HEK293 (cell line): ENCODE measurements at regions not wholly inside any gene's neighbourhood (a gene's known extent, or its start where the extent isn't known, plus 50 kb on each side); places are given as distances from the start of the nearest gene placed in this dataset.

ENCODE experiments used
- CTCF ChIA-PET: fragments of 350-600 bp; formaldehyde crosslinking; extraction: SDS; loops from one replicate; lab custom pipeline; 2021; ENCODE audit warnings: antibody characterized with exemption; lab: Yijun Ruan, JAX
- POLR2A ChIA-PET: fragments of 300-600 bp; formaldehyde crosslinking; extraction: SDS; loops from one replicate; lab custom pipeline; 2020; ENCODE audit warnings: antibody characterized with exemption, inconsistent platforms; lab: Yijun Ruan, JAX
- H3K27ac ChIP-seq: fragments of 200-500 bp; sonication (Bioruptor generic); 2 replicates; pipeline ENCODE4 v1.5.1; 2014; ENCODE audit warnings: low read depth, low read length, control low read depth, inconsistent platforms; ENCODE audit errors: extremely low read depth
- H3K36me3 ChIP-seq, 2 experiments: fragments of 200-500 bp in 1 of 2; sonication (Bioruptor generic) in 1 of 2; 1 replicate in 1 of 2; 2 replicates in 1 of 2; pipeline ENCODE4 v1.5.1; 2014 to 2017; ENCODE audit warnings: inconsistent platforms in 2 of 2, low read length in 2 of 2; ENCODE audit not compliant: control insufficient read depth in 2 of 2, insufficient read depth in 1 of 2
- H3K4me1 ChIP-seq: fragments of 200-500 bp; sonication (Bioruptor generic); 2 replicates; pipeline ENCODE4 v1.5.1; 2014; ENCODE audit warnings: mild to moderate bottlenecking, low read length, inconsistent platforms; ENCODE audit not compliant: control insufficient read depth, insufficient read depth
- H3K4me3 ChIP-seq: 2 replicates; pipeline ENCODE4 v1.5.1; 2011; ENCODE audit warnings: low read depth, mild to moderate bottlenecking, control low read depth, low read length, moderate library complexity
- H3K9me3 ChIP-seq: fragments of 200-500 bp; sonication (Bioruptor generic); 2 replicates; pipeline ENCODE4 v1.5.1; 2014; ENCODE audit warnings: low read depth, low read length, inconsistent platforms; ENCODE audit not compliant: control insufficient read depth, insufficient read depth
- PBX3 ChIP-seq: sonication (generic); formaldehyde crosslinking; IDR thresholded peaks from 2 replicates; pipeline ENCODE4 v1.8.1; 2022; ENCODE audit warnings: mild to moderate bottlenecking, moderate library complexity, missing genetic modification reagents
- TSHZ1 ChIP-seq: fragments of 450-650 bp; formaldehyde crosslinking; IDR thresholded peaks from 2 replicates; pipeline ENCODE4 v1.5.1; 2016; ENCODE audit warnings: missing biosample characterization, missing genetic modification characterization, borderline replicate concordance
- WT1 ChIP-seq: fragments of 450-650 bp; formaldehyde crosslinking; IDR thresholded peaks from 2 replicates; pipeline ENCODE4 v1.5.1; 2016; ENCODE audit warnings: missing biosample characterization, missing genetic modification characterization
- ZBTB44 ChIP-seq: fragments of 450-650 bp; IDR thresholded peaks from 2 replicates; pipeline ENCODE4 v1.5.1; 2018; ENCODE audit warnings: missing biosample characterization, mild to moderate bottlenecking, missing genetic modification characterization
- ZEB2 ChIP-seq: fragments of 450-650 bp; formaldehyde crosslinking; IDR thresholded peaks from 2 replicates; pipeline ENCODE4 v1.5.1; 2016; ENCODE audit warnings: missing biosample characterization, missing genetic modification characterization
- ZNF10 ChIP-seq: fragments of 450-650 bp; formaldehyde crosslinking; IDR thresholded peaks from 2 replicates; pipeline ENCODE4 v1.5.1; 2017; ENCODE audit warnings: missing biosample characterization, missing genetic modification characterization
- ZNF112 ChIP-seq: fragments of 450-650 bp; formaldehyde crosslinking; IDR thresholded peaks from 2 replicates; pipeline ENCODE4 v1.5.0; 2017; ENCODE audit warnings: missing biosample characterization, missing genetic modification characterization
- ZNF211 ChIP-seq: fragments of 450-650 bp; formaldehyde crosslinking; IDR thresholded peaks from 2 replicates; pipeline ENCODE4 v1.5.1; 2016; ENCODE audit warnings: low read depth, missing biosample characterization, missing genetic modification characterization
- ZNF223 ChIP-seq: fragments of 450-650 bp; formaldehyde crosslinking; IDR thresholded peaks from 2 replicates; pipeline ENCODE4 v1.5.1; 2016; ENCODE audit warnings: missing biosample characterization, missing genetic modification characterization
- ZNF266 ChIP-seq: fragments of 450-650 bp; formaldehyde crosslinking; IDR thresholded peaks from 2 replicates; pipeline ENCODE4 v1.5.1; 2016; ENCODE audit warnings: missing biosample characterization, missing genetic modification characterization, low read depth
- ZNF394 ChIP-seq: fragments of 450-650 bp; formaldehyde crosslinking; IDR thresholded peaks from 2 replicates; pipeline ENCODE4 v1.5.1; 2016; ENCODE audit warnings: missing biosample characterization, missing genetic modification characterization, mild to moderate bottlenecking, moderate library complexity, borderline replicate concordance
- ZNF426 ChIP-seq: fragments of 450-650 bp; formaldehyde crosslinking; IDR thresholded peaks from 2 replicates; pipeline ENCODE4 v1.5.1; 2017; ENCODE audit warnings: missing biosample characterization, missing genetic modification characterization, mild to moderate bottlenecking, inconsistent platforms, moderate library complexity
- ZNF560 ChIP-seq: fragments of 450-650 bp; formaldehyde crosslinking; IDR thresholded peaks from 2 replicates; pipeline ENCODE4 v1.5.1; 2017; ENCODE audit warnings: missing biosample characterization, missing genetic modification characterization, borderline replicate concordance
- ZNF600 ChIP-seq: fragments of 450-650 bp; formaldehyde crosslinking; IDR thresholded peaks from 2 replicates; pipeline ENCODE4 v1.5.1; 2016; ENCODE audit warnings: missing biosample characterization, missing genetic modification characterization
- ZNF747 ChIP-seq: fragments of 450-650 bp; formaldehyde crosslinking; IDR thresholded peaks from 2 replicates; pipeline ENCODE4 v1.5.1; 2016; ENCODE audit warnings: missing biosample characterization, missing genetic modification characterization
- ZNF785 ChIP-seq: fragments of 450-650 bp; formaldehyde crosslinking; IDR thresholded peaks from 2 replicates; pipeline ENCODE4 v1.5.1; 2016; ENCODE audit warnings: missing biosample characterization, missing genetic modification characterization
- ZNF843 ChIP-seq: fragments of 450-650 bp; formaldehyde crosslinking; IDR thresholded peaks from 2 replicates; pipeline ENCODE4 v1.5.1; 2016; ENCODE audit warnings: missing biosample characterization, missing genetic modification characterization
- TF ChIP-seq, protein P1 (sequence below): fragments of 450-650 bp; formaldehyde crosslinking; IDR thresholded peaks from 2 replicates; pipeline ENCODE4 v1.5.1; 2016; ENCODE audit warnings: missing biosample characterization, missing genetic modification characterization
- TF ChIP-seq, protein P2 (sequence below): fragments of 450-650 bp; formaldehyde crosslinking; IDR thresholded peaks from 2 replicates; pipeline ENCODE4 v1.5.1; 2016; ENCODE audit warnings: missing biosample characterization, missing genetic modification characterization
- TF ChIP-seq, protein P3 (sequence below): fragments of 450-650 bp; formaldehyde crosslinking; IDR thresholded peaks from 2 replicates; pipeline ENCODE4 v1.5.1; 2017; ENCODE audit warnings: missing biosample characterization, missing genetic modification characterization

- CTCF ChIA-PET, result no interaction called here
- Histone ChIP-seq H3K9me3 (no peaks in the 10 kb centered on the region), H3K27ac (no peak overlapping the region), H3K4me1 (0 out of 2 replicates have a peak, but pooled peaks cover 2% of the 10 kb centered on the region), H3K36me3 (no peaks in the 10 kb centered on the region), H3K4me3 (no peak overlapping the region)
- POLR2A ChIA-PET, result no interaction called here
- TF ChIP-seq ZNF211 (tag by site-specific recombination) (no peak), ZNF426 (tag by site-specific recombination) (no peak), ZNF394 (tag by site-specific recombination) (no peak), ZNF112 (tag by site-specific recombination) (no peak), ZNF785 (no peak), PBX3 (CRISPR knock-in tag) (no peak), ZNF600 (no peak), WT1 (tag by site-specific recombination) (no peak), ZNF10 (tag by site-specific recombination) (no peak), ZNF560 (tag by site-specific recombination) (no peak), ZNF266 (tag by site-specific recombination) (no peak), ZNF843 (tag by site-specific recombination) (no peak), ZNF747 (tag by site-specific recombination) (no peak), ZBTB44 (no peak), TSHZ1 (tag by site-specific recombination) (no peak), ZNF223 (tag by site-specific recombination) (no peak), ZEB2 (tag by site-specific recombination) (no peak)
- TF ChIP-seq, protein P1, sequence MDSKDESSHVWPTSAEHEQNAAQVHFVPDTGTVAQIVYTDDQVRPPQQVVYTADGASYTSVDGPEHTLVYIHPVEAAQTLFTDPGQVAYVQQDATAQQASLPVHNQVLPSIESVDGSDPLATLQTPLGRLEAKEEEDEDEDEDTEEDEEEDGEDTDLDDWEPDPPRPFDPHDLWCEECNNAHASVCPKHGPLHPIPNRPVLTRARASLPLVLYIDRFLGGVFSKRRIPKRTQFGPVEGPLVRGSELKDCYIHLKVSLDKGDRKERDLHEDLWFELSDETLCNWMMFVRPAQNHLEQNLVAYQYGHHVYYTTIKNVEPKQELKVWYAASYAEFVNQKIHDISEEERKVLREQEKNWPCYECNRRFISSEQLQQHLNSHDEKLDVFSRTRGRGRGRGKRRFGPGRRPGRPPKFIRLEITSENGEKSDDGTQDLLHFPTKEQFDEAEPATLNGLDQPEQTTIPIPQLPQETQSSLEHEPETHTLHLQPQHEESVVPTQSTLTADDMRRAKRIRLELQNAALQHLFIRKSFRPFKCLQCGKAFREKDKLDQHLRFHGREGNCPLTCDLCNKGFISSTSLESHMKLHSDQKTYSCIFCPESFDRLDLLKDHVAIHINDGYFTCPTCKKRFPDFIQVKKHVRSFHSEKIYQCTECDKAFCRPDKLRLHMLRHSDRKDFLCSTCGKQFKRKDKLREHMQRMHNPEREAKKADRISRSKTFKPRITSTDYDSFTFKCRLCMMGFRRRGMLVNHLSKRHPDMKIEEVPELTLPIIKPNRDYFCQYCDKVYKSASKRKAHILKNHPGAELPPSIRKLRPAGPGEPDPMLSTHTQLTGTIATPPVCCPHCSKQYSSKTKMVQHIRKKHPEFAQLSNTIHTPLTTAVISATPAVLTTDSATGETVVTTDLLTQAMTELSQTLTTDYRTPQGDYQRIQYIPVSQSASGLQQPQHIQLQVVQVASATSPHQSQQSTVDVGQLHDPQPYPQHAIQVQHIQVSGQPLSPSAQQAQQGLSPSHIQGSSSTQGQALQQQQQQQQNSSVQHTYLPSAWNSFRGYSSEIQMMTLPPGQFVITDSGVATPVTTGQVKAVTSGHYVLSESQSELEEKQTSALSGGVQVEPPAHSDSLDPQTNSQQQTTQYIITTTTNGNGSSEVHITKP (tag by site-specific recombination), result no peak
- TF ChIP-seq, protein P2, sequence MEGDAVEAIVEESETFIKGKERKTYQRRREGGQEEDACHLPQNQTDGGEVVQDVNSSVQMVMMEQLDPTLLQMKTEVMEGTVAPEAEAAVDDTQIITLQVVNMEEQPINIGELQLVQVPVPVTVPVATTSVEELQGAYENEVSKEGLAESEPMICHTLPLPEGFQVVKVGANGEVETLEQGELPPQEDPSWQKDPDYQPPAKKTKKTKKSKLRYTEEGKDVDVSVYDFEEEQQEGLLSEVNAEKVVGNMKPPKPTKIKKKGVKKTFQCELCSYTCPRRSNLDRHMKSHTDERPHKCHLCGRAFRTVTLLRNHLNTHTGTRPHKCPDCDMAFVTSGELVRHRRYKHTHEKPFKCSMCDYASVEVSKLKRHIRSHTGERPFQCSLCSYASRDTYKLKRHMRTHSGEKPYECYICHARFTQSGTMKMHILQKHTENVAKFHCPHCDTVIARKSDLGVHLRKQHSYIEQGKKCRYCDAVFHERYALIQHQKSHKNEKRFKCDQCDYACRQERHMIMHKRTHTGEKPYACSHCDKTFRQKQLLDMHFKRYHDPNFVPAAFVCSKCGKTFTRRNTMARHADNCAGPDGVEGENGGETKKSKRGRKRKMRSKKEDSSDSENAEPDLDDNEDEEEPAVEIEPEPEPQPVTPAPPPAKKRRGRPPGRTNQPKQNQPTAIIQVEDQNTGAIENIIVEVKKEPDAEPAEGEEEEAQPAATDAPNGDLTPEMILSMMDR (tag by site-specific recombination), result no peak
- TF ChIP-seq, protein P3, sequence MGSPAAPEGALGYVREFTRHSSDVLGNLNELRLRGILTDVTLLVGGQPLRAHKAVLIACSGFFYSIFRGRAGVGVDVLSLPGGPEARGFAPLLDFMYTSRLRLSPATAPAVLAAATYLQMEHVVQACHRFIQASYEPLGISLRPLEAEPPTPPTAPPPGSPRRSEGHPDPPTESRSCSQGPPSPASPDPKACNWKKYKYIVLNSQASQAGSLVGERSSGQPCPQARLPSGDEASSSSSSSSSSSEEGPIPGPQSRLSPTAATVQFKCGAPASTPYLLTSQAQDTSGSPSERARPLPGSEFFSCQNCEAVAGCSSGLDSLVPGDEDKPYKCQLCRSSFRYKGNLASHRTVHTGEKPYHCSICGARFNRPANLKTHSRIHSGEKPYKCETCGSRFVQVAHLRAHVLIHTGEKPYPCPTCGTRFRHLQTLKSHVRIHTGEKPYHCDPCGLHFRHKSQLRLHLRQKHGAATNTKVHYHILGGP (tag by site-specific recombination), result no peak
Observed at GRCh38 chr1:55425310-55425930, 210.3 kb upstream of the USP24 start.
